ENCODE measurements at regions not wholly inside any gene's neighbourhood (a gene's known extent, or its start where the extent isn't known, plus 50 kb on each side); places are given as distances from the start of the nearest gene placed in this dataset.
"Not testable (repeated sequence)": the region's sequence is repeated elsewhere in the genome, so short reads cannot be mapped to it uniquely, and the experiment has no call there.

DNA sequence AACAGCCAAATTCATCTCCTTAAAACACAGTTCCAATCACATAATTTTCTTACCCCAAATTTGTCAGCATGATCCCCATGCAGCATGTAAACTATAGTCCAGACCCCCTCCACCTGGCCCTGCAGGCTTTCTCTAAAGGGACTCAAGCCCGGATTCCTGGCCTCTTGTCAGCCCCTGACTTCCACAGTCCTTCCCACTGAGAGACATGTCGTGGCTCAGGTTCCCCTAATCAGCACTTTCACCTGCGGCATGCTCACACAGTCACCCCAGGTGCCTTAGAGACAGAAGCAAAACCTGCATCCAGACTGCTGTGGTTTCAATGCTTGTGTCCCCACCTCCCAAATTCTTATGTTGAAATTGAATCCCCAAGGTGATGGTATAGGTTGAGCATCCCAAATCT, 372.7 kb upstream of the ATP10A start:
- Histone ChIP-seq H3K27me3 (ENCODE audit: control insufficient read depth, insufficient read depth, low read length, poor library complexity, severe bottlenecking) (no peaks in the 10 kb centered on the region), H3K4me1 (ENCODE audit: control insufficient read depth, insufficient read depth, low read length) (peaks cover 14% of the 10 kb centered on the region), H3K9me3 (ENCODE audit: control insufficient read depth, low read length) (no peaks in the 10 kb centered on the region), H3K4me3 (ENCODE audit: insufficient read depth, low read depth, low read length) (peak overlapping the region; percentile 0), H3K36me3 (ENCODE audit: control insufficient read depth, insufficient read depth, low read length) (no peaks in the 10 kb centered on the region), H3K27ac (ENCODE audit: insufficient read depth, low read depth, low read length, poor library complexity, severe bottlenecking) (no peak overlapping the region)
- WGBS, 2 experiments: 13 to 20% methylated on average over 3 of the region's 3 CpGs

DNA sequence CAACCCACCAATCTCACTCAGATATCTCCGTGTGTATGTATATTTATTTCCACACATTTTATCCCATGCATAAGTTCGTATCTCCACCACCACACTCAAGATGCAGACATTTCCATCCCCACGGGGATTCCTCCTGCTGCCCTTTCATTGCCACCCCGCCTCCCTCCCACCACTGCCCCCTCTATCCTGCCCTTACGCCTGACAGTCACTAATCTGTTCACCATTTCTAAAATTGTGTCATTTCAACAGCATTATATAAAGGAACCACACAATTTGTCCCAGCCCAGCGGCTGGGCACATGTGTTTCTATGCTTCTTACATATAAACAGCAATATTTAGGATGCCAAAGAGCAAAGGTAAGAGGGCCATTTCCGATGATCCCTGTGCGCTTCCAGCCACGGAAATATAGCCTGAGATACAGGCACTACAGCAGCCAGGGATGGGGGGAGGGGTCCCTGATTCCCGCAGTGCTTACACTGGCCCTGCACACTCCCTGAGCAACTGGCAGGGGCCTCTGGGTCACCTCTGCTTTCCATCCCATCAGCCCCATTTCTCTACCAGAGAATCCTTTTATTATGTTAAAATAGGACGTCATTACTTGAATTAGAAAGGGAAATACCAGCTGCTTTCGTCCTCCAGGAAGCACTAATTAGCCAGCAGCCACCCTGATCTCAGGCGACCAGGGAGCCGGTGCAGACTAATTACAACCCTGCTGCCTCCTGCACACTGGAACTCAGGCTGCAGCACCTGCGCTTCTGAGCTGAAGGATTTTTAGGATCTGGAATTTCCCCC, 372.0 kb upstream of the ATP10A start:
- Histone ChIP-seq H3K27ac (ENCODE audit: insufficient read depth, low read depth, low read length, poor library complexity, severe bottlenecking) (no peak overlapping the region), H3K4me1 (ENCODE audit: control insufficient read depth, insufficient read depth, low read length) (peaks cover 14% of the 10 kb centered on the region), H3K36me3 (ENCODE audit: control insufficient read depth, insufficient read depth, low read length) (no peaks in the 10 kb centered on the region), H3K27me3 (ENCODE audit: control insufficient read depth, insufficient read depth, low read length, poor library complexity, severe bottlenecking) (no peaks in the 10 kb centered on the region), H3K4me3 (ENCODE audit: insufficient read depth, low read depth, low read length) (peak overlapping the region; percentile 0), H3K9me3 (ENCODE audit: control insufficient read depth, low read length) (no peaks in the 10 kb centered on the region)
- 20 to 25% methylated on average over 15 of the region's 15 CpGs for WGBS, 2 experiments

DNA sequence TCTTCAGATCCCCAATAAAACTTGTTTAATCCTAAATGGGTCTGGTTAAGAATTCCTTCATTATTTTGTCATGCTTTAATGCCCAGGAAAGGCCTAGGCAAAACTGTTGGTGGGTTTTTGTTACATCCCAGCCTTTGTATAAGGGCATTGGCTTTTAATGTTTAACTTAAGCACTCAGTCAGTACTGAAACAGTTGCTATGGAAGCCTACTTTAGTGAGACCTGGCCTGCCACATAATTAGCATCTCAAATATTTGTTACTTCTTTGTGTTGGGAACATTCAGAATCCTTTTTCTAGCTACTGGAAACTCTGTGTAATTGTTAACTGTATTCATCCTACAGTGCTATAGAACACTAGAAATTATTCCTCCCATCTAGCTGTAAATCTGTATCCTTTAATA, 369.6 kb upstream of the ATP10A start:
- H3K9me3 ChIP-seq (ENCODE audit: control insufficient read depth, low read length): no peaks in the 10 kb centered on the region
- H3K27ac ChIP-seq (ENCODE audit: insufficient read depth, low read depth, low read length, poor library complexity, severe bottlenecking): no peak overlapping the region
- H3K4me3 ChIP-seq (ENCODE audit: insufficient read depth, low read depth, low read length): no peak overlapping the region
- peaks cover 14% of the 10 kb centered on the region for H3K4me1 ChIP-seq (ENCODE audit: control insufficient read depth, insufficient read depth, low read length)
- H3K36me3 ChIP-seq (ENCODE audit: control insufficient read depth, insufficient read depth, low read length): no peaks in the 10 kb centered on the region
- no peaks in the 10 kb centered on the region for H3K27me3 ChIP-seq (ENCODE audit: control insufficient read depth, insufficient read depth, low read length, poor library complexity, severe bottlenecking)

- H3K36me3 ChIP-seq (ENCODE audit: control insufficient read depth, insufficient read depth, low read length): no peaks in the 10 kb centered on the region
- WGBS, 2 experiments: 43 to 45% methylated on average over 6 of the region's 6 CpGs
These were observed 368.0 kb upstream of the ATP10A start for GRCh38 chr15:26231096-26231495.

DNA sequence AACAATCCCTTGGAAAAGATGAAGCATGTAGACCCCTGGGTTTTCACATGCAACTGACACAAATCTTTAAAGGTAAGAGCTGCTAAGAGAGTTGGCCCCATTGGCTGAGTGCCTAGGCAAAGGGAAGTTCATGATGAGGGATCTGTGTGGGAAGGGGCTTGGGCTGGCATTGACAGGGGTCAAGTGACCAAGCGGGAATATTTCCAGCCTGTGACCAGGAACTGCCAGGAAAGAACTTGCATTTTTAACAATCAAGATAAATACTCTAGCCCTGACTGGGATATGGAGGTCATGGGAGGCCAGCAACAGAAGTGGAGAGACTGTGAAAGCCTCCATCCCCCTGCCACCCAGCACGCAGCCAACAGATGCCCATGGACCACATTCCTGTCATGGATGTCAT, 361.1 kb upstream of the ATP10A start:
- Histone ChIP-seq H3K36me3 (ENCODE audit: control insufficient read depth, insufficient read depth, low read length) (no peaks in the 10 kb centered on the region), H3K27ac (ENCODE audit: insufficient read depth, low read depth, low read length, poor library complexity, severe bottlenecking) (no peak overlapping the region), H3K4me3 (ENCODE audit: insufficient read depth, low read depth, low read length) (no peak overlapping the region), H3K4me1 (ENCODE audit: control insufficient read depth, insufficient read depth, low read length) (no peaks in the 10 kb centered on the region), H3K27me3 (ENCODE audit: control insufficient read depth, insufficient read depth, low read length, poor library complexity, severe bottlenecking) (no peaks in the 10 kb centered on the region), H3K9me3 (ENCODE audit: control insufficient read depth, low read length) (no peaks in the 10 kb centered on the region)
- 87 to 95% methylated on average over 2 of the region's 2 CpGs for WGBS, 2 experiments

More at GRCh38 chr15:26231096-26231495, 368.0 kb upstream of the ATP10A start:
- Histone ChIP-seq H3K9me3 (ENCODE audit: control insufficient read depth, low read length) (no peaks in the 10 kb centered on the region), H3K4me3 (ENCODE audit: insufficient read depth, low read depth, low read length) (no peak overlapping the region), H3K4me1 (ENCODE audit: control insufficient read depth, insufficient read depth, low read length) (peaks cover 13% of the 10 kb centered on the region), H3K27ac (ENCODE audit: insufficient read depth, low read depth, low read length, poor library complexity, severe bottlenecking) (no peak overlapping the region), H3K27me3 (ENCODE audit: control insufficient read depth, insufficient read depth, low read length, poor library complexity, severe bottlenecking) (no peaks in the 10 kb centered on the region)

GRCh38 chr15:26223720-26224119, 360.6 kb upstream of the ATP10A start:
- WGBS, 2 experiments: 95 to 98% methylated on average over 2 of the region's 2 CpGs
- H3K9me3 ChIP-seq (ENCODE audit: control insufficient read depth, low read length): no peaks in the 10 kb centered on the region
- H3K27me3 ChIP-seq (ENCODE audit: control insufficient read depth, insufficient read depth, low read length, poor library complexity, severe bottlenecking): no peaks in the 10 kb centered on the region
- H3K36me3 ChIP-seq (ENCODE audit: control insufficient read depth, insufficient read depth, low read length): no peaks in the 10 kb centered on the region
- no peak overlapping the region for H3K27ac ChIP-seq (ENCODE audit: insufficient read depth, low read depth, low read length, poor library complexity, severe bottlenecking)
- H3K4me3 ChIP-seq (ENCODE audit: insufficient read depth, low read depth, low read length): no peak overlapping the region
- no peaks in the 10 kb centered on the region for H3K4me1 ChIP-seq (ENCODE audit: control insufficient read depth, insufficient read depth, low read length)

- H3K36me3 ChIP-seq (ENCODE audit: control insufficient read depth, insufficient read depth, low read length): no peaks in the 10 kb centered on the region
- no peaks in the 10 kb centered on the region for H3K9me3 ChIP-seq (ENCODE audit: control insufficient read depth, low read length)
- no peak overlapping the region for H3K4me3 ChIP-seq (ENCODE audit: insufficient read depth, low read depth, low read length)
- no peaks in the 10 kb centered on the region for H3K27me3 ChIP-seq (ENCODE audit: control insufficient read depth, insufficient read depth, low read length, poor library complexity, severe bottlenecking)
- WGBS, 2 experiments: 87 to 89% methylated on average over 3 of the region's 3 CpGs
- H3K27ac ChIP-seq (ENCODE audit: insufficient read depth, low read depth, low read length, poor library complexity, severe bottlenecking): no peak overlapping the region
- H3K4me1 ChIP-seq (ENCODE audit: control insufficient read depth, insufficient read depth, low read length): no peaks in the 10 kb centered on the region
These were observed 359.7 kb upstream of the ATP10A start for GRCh38 chr15:26222781-26223180.

- not testable (repeated sequence) for H3K9me3 ChIP-seq (ENCODE audit: control insufficient read depth, low read length); H3K4me3 ChIP-seq (ENCODE audit: insufficient read depth, low read depth, low read length); H3K4me1 ChIP-seq (ENCODE audit: control insufficient read depth, insufficient read depth, low read length); H3K27ac ChIP-seq (ENCODE audit: insufficient read depth, low read depth, low read length, poor library complexity, severe bottlenecking); H3K36me3 ChIP-seq (ENCODE audit: control insufficient read depth, insufficient read depth, low read length); H3K27me3 ChIP-seq (ENCODE audit: control insufficient read depth, insufficient read depth, low read length, poor library complexity, severe bottlenecking)
- WGBS, 2 experiments: 91 to 100% methylated on average over 1 to 2 of the region's 2 CpGs
These were observed 353.9 kb upstream of the ATP10A start for GRCh38 chr15:26217043-26217442.

- H3K9me3 ChIP-seq (ENCODE audit: control insufficient read depth, low read length): no peaks in the 10 kb centered on the region
- H3K27ac ChIP-seq (ENCODE audit: insufficient read depth, low read depth, low read length, poor library complexity, severe bottlenecking): no peak overlapping the region
- no peaks in the 10 kb centered on the region for H3K36me3 ChIP-seq (ENCODE audit: control insufficient read depth, insufficient read depth, low read length)
- no peak overlapping the region for H3K4me3 ChIP-seq (ENCODE audit: insufficient read depth, low read depth, low read length)
- H3K4me1 ChIP-seq (ENCODE audit: control insufficient read depth, insufficient read depth, low read length): no peaks in the 10 kb centered on the region
- H3K27me3 ChIP-seq (ENCODE audit: control insufficient read depth, insufficient read depth, low read length, poor library complexity, severe bottlenecking): no peaks in the 10 kb centered on the region
- whole genome bisulfite sequencing, 2 experiments: 93 to 95% methylated on average over 3 of the region's 3 CpGs
These were observed 351.2 kb upstream of the ATP10A start for GRCh38 chr15:26214290-26214689.

- H3K36me3 ChIP-seq (ENCODE audit: control insufficient read depth, insufficient read depth, low read length): no peaks in the 10 kb centered on the region
- H3K4me3 ChIP-seq (ENCODE audit: insufficient read depth, low read depth, low read length): no peak overlapping the region
- no peaks in the 10 kb centered on the region for H3K9me3 ChIP-seq (ENCODE audit: control insufficient read depth, low read length)
- 100% methylated on average over 2 of the region's 2 CpGs for WGBS, 2 experiments
- H3K4me1 ChIP-seq (ENCODE audit: control insufficient read depth, insufficient read depth, low read length): no peaks in the 10 kb centered on the region
- H3K27ac ChIP-seq (ENCODE audit: insufficient read depth, low read depth, low read length, poor library complexity, severe bottlenecking): no peak overlapping the region
- no peaks in the 10 kb centered on the region for H3K27me3 ChIP-seq (ENCODE audit: control insufficient read depth, insufficient read depth, low read length, poor library complexity, severe bottlenecking)
These were observed 350.3 kb upstream of the ATP10A start for GRCh38 chr15:26213427-26213826.
